Mucosa of descending colon (tissue), 3 donors: ENCODE measurements at regions not wholly inside any gene's neighbourhood (a gene's known extent, or its start where the extent isn't known, plus 50 kb on each side); places are given as distances from the start of the nearest gene placed in this dataset.

ENCODE experiments used
- ATAC-seq: fragments of 200-7000 bp; cut with Tn5 transposase; one replicate; pipeline ENCODE4 v1.9.1; 2020; ENCODE audit warnings: mild to moderate bottlenecking, moderate library complexity
- DNase-seq, 3 donors: peaks; one replicate each; pipeline ENCODE4 v3.0.0-alpha.2; 2020
- H3K36me3 ChIP-seq: fragments of 200-600 bp; one replicate; pipeline ENCODE4 v1.8.0; 2021; ENCODE audit warnings: low read depth, mild to moderate bottlenecking
- H3K4me1 ChIP-seq: fragments of 200-600 bp; one replicate; pipeline ENCODE4 v1.8.0; 2021; ENCODE audit warnings: low read depth, mild to moderate bottlenecking
- H3K4me3 ChIP-seq: fragments of 200-600 bp; one replicate; pipeline ENCODE4 v1.8.0; 2021; ENCODE audit warnings: mild to moderate bottlenecking
- H3K9me3 ChIP-seq: fragments of 200-600 bp; one replicate; pipeline ENCODE4 v1.8.0; 2021; ENCODE audit warnings: mild to moderate bottlenecking
- intact Hi-C, 2 donors: fragments of 100-400 bp; cut with DNase I in 1 of 2; cut with micrococcal nuclease in 1 of 2; formaldehyde crosslinking; loops; one replicate each; pipeline versions ENCODE4 v1.11.0 to v1.11.1; 2022; cut with DNase I, micrococcal nuclease
- TF ChIP-seq, protein P1 (sequence below): fragments of 200-600 bp; IDR thresholded peaks from one replicate; pipeline ENCODE4 v1.8.0; 2022; ENCODE audit warnings: antibody characterized with exemption, mild to moderate bottlenecking
- donor health status: DM: no; HTN: no; CAD: no; lungs with moderate emphysema.
- donor health status: DM: no; HTN: no; CAD: no.
- donor health status: DM: no; HTN: yes; CAD: no.

DNA sequence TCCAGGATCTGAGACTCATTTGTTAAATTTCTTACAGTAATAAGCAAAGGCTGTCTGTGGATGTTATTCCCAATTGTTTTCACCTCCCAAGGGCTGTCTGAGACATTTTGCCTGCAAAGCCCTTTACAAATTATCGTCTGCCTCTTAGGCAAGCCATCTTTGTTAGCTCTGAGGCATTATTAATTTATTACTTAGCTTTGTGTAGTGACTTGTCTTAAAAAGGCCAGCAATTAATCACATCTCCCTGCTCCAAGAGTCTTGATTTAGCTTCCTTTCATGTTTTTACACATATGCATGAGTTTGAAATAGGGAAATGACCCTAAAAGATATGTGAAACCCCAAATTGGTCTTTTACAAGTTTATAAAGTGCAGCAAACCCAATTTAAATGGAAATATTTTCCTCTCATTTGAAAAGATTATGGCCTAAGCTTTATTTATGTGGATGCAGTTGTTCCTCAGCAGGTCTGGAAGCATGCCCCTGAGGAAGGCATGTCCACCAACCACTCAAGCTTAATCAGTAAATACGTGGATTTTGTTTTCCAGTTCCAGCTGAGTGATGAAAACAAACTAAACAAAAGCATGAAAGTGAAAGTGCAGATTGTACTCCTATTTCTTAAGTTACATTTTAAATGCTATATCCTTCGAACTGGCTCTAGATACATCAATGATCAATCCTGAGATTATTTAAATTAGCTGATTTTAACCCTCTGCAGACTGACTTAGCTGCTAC lies 173.6 kb upstream of the LNX1 start:
- Histone ChIP-seq H3K9me3 (no peaks in the 10 kb centered on the region), H3K36me3 (no peaks in the 10 kb centered on the region), H3K4me3 (no peak overlapping the region), H3K4me1 (no peaks in the 10 kb centered on the region)
- intact Hi-C loops = no loop called here
- DNase-seq (no peak), ATAC-seq (no peak)
- TF ChIP-seq, protein P1, sequence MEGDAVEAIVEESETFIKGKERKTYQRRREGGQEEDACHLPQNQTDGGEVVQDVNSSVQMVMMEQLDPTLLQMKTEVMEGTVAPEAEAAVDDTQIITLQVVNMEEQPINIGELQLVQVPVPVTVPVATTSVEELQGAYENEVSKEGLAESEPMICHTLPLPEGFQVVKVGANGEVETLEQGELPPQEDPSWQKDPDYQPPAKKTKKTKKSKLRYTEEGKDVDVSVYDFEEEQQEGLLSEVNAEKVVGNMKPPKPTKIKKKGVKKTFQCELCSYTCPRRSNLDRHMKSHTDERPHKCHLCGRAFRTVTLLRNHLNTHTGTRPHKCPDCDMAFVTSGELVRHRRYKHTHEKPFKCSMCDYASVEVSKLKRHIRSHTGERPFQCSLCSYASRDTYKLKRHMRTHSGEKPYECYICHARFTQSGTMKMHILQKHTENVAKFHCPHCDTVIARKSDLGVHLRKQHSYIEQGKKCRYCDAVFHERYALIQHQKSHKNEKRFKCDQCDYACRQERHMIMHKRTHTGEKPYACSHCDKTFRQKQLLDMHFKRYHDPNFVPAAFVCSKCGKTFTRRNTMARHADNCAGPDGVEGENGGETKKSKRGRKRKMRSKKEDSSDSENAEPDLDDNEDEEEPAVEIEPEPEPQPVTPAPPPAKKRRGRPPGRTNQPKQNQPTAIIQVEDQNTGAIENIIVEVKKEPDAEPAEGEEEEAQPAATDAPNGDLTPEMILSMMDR = no peak

DNA sequence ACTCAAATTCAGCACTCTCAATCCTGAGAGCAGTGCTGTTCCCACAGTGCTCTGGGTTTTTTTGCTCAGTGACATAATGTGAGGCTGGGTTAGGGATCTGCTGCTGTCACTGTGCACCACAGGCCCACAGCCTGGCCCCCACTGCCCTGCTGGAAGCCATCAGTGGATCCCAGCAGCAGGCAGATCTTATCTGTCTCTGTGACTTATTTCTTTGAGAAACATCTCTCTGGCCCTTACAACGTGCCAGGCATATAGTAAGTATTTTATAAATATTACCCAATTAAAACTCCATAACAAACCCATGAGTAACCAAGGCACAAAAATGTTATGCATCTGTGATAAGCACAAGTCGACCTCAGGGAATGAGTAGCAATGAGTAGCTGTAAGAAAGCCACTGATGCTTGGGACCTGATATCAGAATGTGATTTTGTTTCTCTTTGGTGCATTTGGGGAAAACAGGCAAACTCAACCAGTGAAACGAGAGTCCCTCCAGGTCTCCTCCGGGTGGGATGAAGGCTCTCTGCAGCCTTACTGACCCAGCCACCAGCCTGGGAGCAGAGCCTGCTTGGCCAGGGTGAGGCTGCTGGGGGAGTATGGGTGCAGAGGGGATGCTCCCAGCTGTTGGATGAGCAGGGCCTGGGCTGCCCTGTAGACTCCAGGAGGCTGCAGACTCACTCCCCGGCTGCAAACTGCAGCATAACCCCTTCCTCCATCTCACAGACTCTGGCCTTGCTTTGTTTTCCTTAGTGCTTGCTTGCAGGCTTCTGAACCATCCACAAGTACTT lies 172.7 kb upstream of the LNX1 start:
- TF ChIP-seq, protein P1 = no peak
- intact Hi-C loops = no loop called here
- no peak for DNase-seq
- H3K36me3 ChIP-seq = no peaks in the 10 kb centered on the region
- no peak overlapping the region for H3K4me3 ChIP-seq
- ATAC-seq = no peak
- no peaks in the 10 kb centered on the region for H3K9me3 ChIP-seq
- no peaks in the 10 kb centered on the region for H3K4me1 ChIP-seq

DNA sequence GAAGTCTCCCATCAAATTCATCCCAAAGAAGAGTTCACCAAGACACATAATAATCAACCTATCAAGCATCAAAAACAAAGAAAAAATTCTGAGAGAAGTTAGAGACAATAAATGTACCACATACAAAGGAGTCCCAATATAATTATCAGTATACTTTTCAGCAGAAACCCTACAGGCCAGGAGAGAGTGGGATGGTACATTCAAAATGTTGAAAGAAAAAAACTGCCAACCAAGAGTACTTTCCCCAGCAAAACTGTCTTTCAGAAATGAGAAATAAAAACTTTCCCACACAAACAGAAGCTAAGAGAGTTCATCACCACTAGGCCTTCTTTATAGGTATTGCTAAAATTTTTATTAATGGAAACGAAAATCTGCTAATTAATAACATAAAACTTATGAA lies 164.4 kb upstream of the LNX1 start:
- TF ChIP-seq, protein P1 = no peak
- no peaks in the 10 kb centered on the region for H3K36me3 ChIP-seq
- intact Hi-C loops = no loop called here
- H3K9me3 ChIP-seq = peaks cover 11% of the 10 kb centered on the region
- ATAC-seq = no peak
- no peak overlapping the region for H3K4me3 ChIP-seq
- no peak for DNase-seq
- H3K4me1 ChIP-seq = no peaks in the 10 kb centered on the region

DNA sequence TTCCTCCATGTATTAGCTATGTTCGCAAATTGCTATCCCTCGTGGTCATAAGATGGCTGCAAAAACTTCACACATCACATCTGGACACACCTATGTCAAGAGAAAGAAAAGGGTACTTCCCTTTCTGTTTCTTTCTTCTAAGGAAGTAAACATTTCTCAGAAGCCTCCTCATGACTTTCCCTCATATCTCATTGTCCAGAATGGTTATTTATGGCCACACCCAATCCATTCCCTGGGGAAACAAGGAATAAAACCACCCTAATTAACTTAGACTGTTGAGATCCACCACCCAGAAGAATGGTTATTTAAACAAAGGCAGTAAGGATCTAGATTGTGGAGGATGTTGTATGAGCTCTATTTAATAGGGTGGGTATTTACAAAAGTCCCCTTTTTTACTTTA lies 160.8 kb upstream of the LNX1 start:
- H3K9me3 ChIP-seq = peaks cover 11% of the 10 kb centered on the region
- TF ChIP-seq, protein P1 = no peak
- ATAC-seq (no peak), DNase-seq (no peak)
- no peaks in the 10 kb centered on the region for H3K4me1 ChIP-seq
- intact Hi-C loops = no loop called here
- H3K4me3 ChIP-seq = no peak overlapping the region
- no peaks in the 10 kb centered on the region for H3K36me3 ChIP-seq

DNA sequence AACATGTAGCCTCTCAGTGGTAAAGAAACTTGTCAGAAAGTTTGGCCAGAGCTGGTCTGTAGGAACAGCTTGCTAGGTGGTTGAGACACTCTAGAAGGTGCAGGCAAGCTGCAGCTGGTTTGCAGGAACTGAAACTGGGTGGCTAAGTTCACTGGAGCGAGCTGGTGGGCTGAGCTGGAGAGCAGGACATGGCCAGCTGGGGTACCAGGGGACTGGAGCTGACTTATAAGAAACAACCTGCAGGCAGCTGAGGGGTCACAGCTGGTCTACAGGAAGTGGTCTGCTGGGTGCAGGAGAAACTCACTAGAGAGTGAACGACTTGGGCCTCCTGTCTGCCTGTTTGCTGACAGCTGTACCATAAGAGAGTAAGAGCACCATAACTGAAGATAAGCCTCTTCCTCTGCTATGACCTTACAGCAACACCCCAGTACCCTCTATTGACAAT lies 157.1 kb upstream of the LNX1 start:
- peak in 2 of 3 donors; percentile 14 to 58 for DNase-seq
- no peaks in the 10 kb centered on the region for H3K4me1 ChIP-seq
- TF ChIP-seq, protein P1 = no peak
- no peaks in the 10 kb centered on the region for H3K36me3 ChIP-seq
- H3K4me3 ChIP-seq = no peak overlapping the region
- H3K9me3 ChIP-seq = no peaks in the 10 kb centered on the region
- intact Hi-C loops = no loop called here
- peak; percentile 62 for ATAC-seq
